ENCODE measurements at regions not wholly inside any gene's neighbourhood (a gene's known extent, or its start where the extent isn't known, plus 50 kb on each side); places are given as distances from the start of the nearest gene placed in this dataset.

DNA sequence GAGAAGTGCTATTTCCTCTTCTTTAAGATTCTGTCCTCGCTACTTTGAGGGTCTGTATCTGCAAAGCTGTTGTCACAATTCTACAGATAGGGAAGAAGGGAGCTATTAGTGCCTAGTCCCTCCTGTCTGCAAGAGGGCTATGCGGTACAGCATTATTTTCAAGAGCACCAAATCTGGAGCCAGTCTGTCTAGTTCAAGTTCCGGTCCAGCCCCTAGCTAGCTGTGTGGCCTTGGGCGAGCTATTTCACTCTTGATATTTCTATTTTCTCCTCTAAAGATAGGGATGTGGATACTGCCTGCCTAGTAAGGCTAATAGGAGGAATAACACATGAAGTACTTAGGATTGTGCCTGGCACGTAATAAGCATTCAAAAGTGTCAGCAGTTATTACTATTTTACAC is 272.4 kb downstream of the KCNE4 start:
- no peak for TF ChIP-seq CTCF (IDR thresholded peaks at IDR 0.05)
- no peak for TF ChIP-seq POLR2A (IDR thresholded peaks at IDR 0.05)
